ENCODE measurements at regions not wholly inside any gene's neighbourhood (a gene's known extent, or its start where the extent isn't known, plus 50 kb on each side); places are given as distances from the start of the nearest gene placed in this dataset.

- TF ChIP-seq CTCF (IDR thresholded peaks at IDR 0.05), result no peak
- TF ChIP-seq POLR2A (IDR thresholded peaks at IDR 0.05), result no peak
Observed at GRCh38 chrX:115490814-115491213, 70.2 kb upstream of the PLS3 start.
